ENCODE measurements at regions not wholly inside any gene's neighbourhood (a gene's known extent, or its start where the extent isn't known, plus 50 kb on each side); places are given as distances from the start of the nearest gene placed in this dataset.

- TF ChIP-seq HDAC2 (IDR thresholded peaks at IDR 0.05; ENCODE audit: borderline replicate concordance in 1 of 2, low read depth in 2 of 2, low read length in 2 of 2) (no peak), CEBPB (IDR thresholded peaks at IDR 0.05; ENCODE audit: low read depth, low read length) (no peak), BCL11A (IDR thresholded peaks at IDR 0.05; ENCODE audit: low read depth in 2 of 2, low read length in 2 of 2) (no peak)
Measured at GRCh38 chr12:18992336-18992735, 137.2 kb upstream of the PLEKHA5 start (continued).

Measured in H1 (cell line).